ENCODE measurements at regions not wholly inside any gene's neighbourhood (a gene's known extent, or its start where the extent isn't known, plus 50 kb on each side); places are given as distances from the start of the nearest gene placed in this dataset.

DNA sequence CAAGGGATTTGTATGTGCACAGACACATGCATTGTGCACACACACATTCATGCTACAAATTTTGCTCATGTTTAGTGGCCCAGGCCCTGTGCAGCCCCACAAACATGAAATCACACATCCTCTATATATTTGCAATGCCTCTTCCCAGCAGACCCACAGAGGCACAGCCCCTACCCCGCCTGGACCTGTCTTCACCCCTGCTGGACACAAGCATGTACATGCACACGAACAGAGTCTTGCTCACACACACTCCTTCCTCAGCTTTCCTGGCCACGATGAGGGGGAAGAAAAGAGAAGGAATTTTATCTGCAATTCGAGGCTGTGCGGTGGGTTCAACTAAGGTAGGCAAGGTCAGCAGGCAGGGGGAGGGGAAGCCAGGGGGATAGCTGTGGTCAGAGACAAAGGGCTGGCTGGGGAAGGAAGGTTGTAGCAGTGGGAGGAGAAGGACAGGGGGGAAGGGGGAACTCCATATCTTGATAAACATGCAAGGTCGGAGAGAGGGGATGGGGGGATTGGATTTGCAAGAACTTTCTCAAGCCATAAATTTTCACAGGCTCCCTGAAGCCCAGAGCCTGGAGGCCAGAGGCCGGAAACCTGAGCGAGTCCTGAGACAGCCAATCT, 156.4 kb downstream of the EFNB1 start:
- WGBS (ENCODE audit: low lambda C conversion rate), result 28% methylated on average over 6 of the region's 8 CpGs
- H3K27ac ChIP-seq (ENCODE audit: low read depth in 2 of 2, low read length in 1 of 2), result no peak overlapping the region
- POLR2A ChIA-PET, result no interaction called here

GRCh38 chrX:68983004-68983857, 154.4 kb downstream of the EFNB1 start:
- no peak overlapping the region for H3K4me2 ChIP-seq
- DNase-seq, result no peak
- H3K4me1 ChIP-seq (ENCODE audit: control insufficient read depth in 1 of 2, insufficient read depth in 2 of 2, low read depth in 1 of 2, low read length in 1 of 2), result no peaks in the 10 kb centered on the region
- no peaks in the 10 kb centered on the region for H3K9me2 ChIP-seq
- no peaks in the 10 kb centered on the region for H3F3A ChIP-seq (replicated peaks; ENCODE audit: insufficient read depth)
- no peaks in the 10 kb centered on the region for H3K79me2 ChIP-seq (ENCODE audit: insufficient read depth)
- H3K27ac ChIP-seq (ENCODE audit: low read depth in 2 of 2, low read length in 1 of 2), result no peak overlapping the region
- H3K9me3 ChIP-seq, result no peaks in the 10 kb centered on the region
- ChIA-PET CTCF (interaction anchor here (1.1 to 1.5 kb wide), 2 partner anchors 127 to 155 kb away, joined by 3 read pairs; no protein-coding TSS in a partner anchor), POLR2A (no interaction called here)
- no peak overlapping the region for H2AFZ ChIP-seq (ENCODE audit: low read depth)
- WGBS (ENCODE audit: low lambda C conversion rate), result 17% methylated on average over 3 of the region's 3 CpGs
- peaks cover 7% of the 10 kb centered on the region; the same call in 1 of the 2 replicates for H3K27me3 ChIP-seq (ENCODE audit: insufficient read depth)
- no peaks in the 10 kb centered on the region for H4K20me1 ChIP-seq (ENCODE audit: insufficient read depth)
- H3K36me3 ChIP-seq (replicated peaks in 1 of 2; ENCODE audit: control insufficient read depth in 1 of 2, insufficient read depth in 2 of 2, low read length in 1 of 2), result no peaks in the 10 kb centered on the region
- H3K9ac ChIP-seq, result no peak overlapping the region
- TF ChIP-seq RFX5 (IDR thresholded peaks at IDR 0.05; ENCODE audit: low read length) (no peak), NFIC (IDR thresholded peaks at IDR 0.05; ENCODE audit: borderline replicate concordance) (no peak), SIN3A (IDR thresholded peaks at IDR 0.05; ENCODE audit: borderline replicate concordance, low read depth, low read length) (no peak)
- H3K4me3 ChIP-seq (ENCODE audit: low read depth in 2 of 2, low read length in 1 of 2), result no peak overlapping the region

More for the DNA sequence above, 156.4 kb downstream of the EFNB1 start:
- Histone ChIP-seq H3K4me2 (no peak overlapping the region), H3K9me2 (no peaks in the 10 kb centered on the region), H3K36me3 (replicated peaks in 1 of 2; ENCODE audit: control insufficient read depth in 1 of 2, insufficient read depth in 2 of 2, low read length in 1 of 2) (no peaks in the 10 kb centered on the region), H3K9ac (no peak overlapping the region), H3K9me3 (no peaks in the 10 kb centered on the region), H3F3A (replicated peaks; ENCODE audit: insufficient read depth) (no peaks in the 10 kb centered on the region), H4K20me1 (ENCODE audit: insufficient read depth) (no peaks in the 10 kb centered on the region), H3K4me1 (ENCODE audit: control insufficient read depth in 1 of 2, insufficient read depth in 2 of 2, low read depth in 1 of 2, low read length in 1 of 2) (peaks cover 0 to 6% of the 10 kb centered on the region in 2 experiments; a peak in 1 of 4 replicates), H3K4me3 (ENCODE audit: low read depth in 2 of 2, low read length in 1 of 2) (no peak overlapping the region), H2AFZ (ENCODE audit: low read depth) (no peak overlapping the region), H3K79me2 (ENCODE audit: insufficient read depth) (no peaks in the 10 kb centered on the region), H3K27me3 (ENCODE audit: insufficient read depth) (peaks cover 7% of the 10 kb centered on the region; the same call in 1 of the 2 replicates)
- CTCF ChIA-PET, result no interaction called here
- TF ChIP-seq TEAD4 (IDR thresholded peaks at IDR 0.05; ENCODE audit: borderline replicate concordance, insufficient read depth), result no peak
- no peak for TF ChIP-seq FOXM1 (IDR thresholded peaks at IDR 0.05; ENCODE audit: low read depth)
- no peak for TF ChIP-seq YY1 (IDR thresholded peaks at IDR 0.05; ENCODE audit: low read depth)
- no peak for TF ChIP-seq USF2 (IDR thresholded peaks at IDR 0.05; ENCODE audit: borderline replicate concordance, low read depth, low read length)
- no peak for TF ChIP-seq MXI1 (IDR thresholded peaks at IDR 0.05; ENCODE audit: low read depth, low read length)
- TF ChIP-seq CTCF (IDR thresholded peaks at IDR 0.05), result no peak
- DNase-seq, result no peak

Measured in SK-N-SH (cell line).